ENCODE measurements at regions not wholly inside any gene's neighbourhood (a gene's known extent, or its start where the extent isn't known, plus 50 kb on each side); places are given as distances from the start of the nearest gene placed in this dataset.
A peak's percentile ranks its signal among the peaks of the same experiment; 100 is the strongest.

DNA sequence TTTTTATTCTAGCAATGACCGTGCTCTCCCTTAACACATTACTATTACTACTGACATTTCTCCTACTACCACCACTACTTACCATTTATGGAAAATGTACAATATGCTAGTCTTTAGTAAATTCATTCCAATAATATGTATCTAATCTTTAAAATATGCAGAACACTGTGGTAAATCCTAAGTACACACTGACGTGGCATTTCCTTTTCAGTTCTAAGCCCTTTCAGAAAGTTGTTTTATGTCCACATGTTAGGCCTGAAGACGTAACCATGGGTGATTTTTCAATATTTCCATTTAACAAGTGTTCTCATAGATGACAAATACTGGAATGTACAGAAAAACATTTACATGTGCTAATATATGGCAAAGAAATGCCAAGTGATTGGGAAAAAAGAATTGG lies 268.6 kb upstream of the SLIT2 start:
- H3K27ac ChIP-seq = no peak overlapping the region
- intact Hi-C loops (cut with DNase I; ENCODE audit: low total_unique reads) = no loop called here
- 57 to 70% (median 61%) methylated on average over 3 of the region's 3 CpGs for WGBS, 5 donors
- peak in 1 of 2 donors; percentile 36 for DNase-seq
- TF ChIP-seq, protein P1, sequence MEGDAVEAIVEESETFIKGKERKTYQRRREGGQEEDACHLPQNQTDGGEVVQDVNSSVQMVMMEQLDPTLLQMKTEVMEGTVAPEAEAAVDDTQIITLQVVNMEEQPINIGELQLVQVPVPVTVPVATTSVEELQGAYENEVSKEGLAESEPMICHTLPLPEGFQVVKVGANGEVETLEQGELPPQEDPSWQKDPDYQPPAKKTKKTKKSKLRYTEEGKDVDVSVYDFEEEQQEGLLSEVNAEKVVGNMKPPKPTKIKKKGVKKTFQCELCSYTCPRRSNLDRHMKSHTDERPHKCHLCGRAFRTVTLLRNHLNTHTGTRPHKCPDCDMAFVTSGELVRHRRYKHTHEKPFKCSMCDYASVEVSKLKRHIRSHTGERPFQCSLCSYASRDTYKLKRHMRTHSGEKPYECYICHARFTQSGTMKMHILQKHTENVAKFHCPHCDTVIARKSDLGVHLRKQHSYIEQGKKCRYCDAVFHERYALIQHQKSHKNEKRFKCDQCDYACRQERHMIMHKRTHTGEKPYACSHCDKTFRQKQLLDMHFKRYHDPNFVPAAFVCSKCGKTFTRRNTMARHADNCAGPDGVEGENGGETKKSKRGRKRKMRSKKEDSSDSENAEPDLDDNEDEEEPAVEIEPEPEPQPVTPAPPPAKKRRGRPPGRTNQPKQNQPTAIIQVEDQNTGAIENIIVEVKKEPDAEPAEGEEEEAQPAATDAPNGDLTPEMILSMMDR (IDR thresholded peaks at IDR 0.05) = no peak
- TF ChIP-seq EP300 (IDR thresholded peaks at IDR 0.05) = no peak
- no peak for TF ChIP-seq POLR2AphosphoS5 (IDR thresholded peaks at IDR 0.05)
- TF ChIP-seq POLR2A (IDR thresholded peaks at IDR 0.05) = no peak
- H3K4me3 ChIP-seq = no peak overlapping the region
- peaks cover 0 to 14% (median 9%) of the 10 kb centered on the region in 4 donors for H3K9me3 ChIP-seq
- no peaks in the 10 kb centered on the region for H3K36me3 ChIP-seq
- H3K27me3 ChIP-seq = no peaks in the 10 kb centered on the region
- no peaks in the 10 kb centered on the region for H3K4me1 ChIP-seq

DNA sequence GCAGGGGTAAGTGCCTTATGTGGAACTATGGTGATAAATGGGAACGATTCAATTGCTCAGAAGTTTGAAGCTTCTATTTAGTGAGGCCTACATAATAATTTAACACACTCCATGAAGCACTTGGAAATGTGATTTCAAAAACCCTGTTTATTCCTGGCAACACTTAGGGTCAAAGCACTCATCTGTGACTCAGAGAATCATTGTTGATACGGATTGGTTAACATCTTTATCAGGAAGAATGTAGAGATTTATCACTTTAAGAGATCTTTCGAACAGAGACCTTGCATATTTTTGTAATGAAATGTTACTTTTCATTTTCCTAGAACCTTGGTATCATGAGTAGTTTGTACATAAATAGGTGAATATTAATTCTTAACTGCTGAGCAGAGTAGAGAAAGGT lies 269.1 kb upstream of the SLIT2 start:
- DNase-seq = no peak
- TF ChIP-seq, protein P1 (IDR thresholded peaks at IDR 0.05) = no peak
- no peak for TF ChIP-seq POLR2AphosphoS5 (IDR thresholded peaks at IDR 0.05)
- TF ChIP-seq POLR2A (IDR thresholded peaks at IDR 0.05) = no peak
- TF ChIP-seq EP300 (IDR thresholded peaks at IDR 0.05) = no peak
- intact Hi-C loops (cut with DNase I; ENCODE audit: low total_unique reads) = no loop called here
- no peak overlapping the region for H3K27ac ChIP-seq
- H3K27me3 ChIP-seq = no peaks in the 10 kb centered on the region
- H3K4me1 ChIP-seq = no peaks in the 10 kb centered on the region
- 76 to 88% (median 81%) methylated on average over 3 of the region's 3 CpGs for WGBS, 5 donors
- no peak overlapping the region for H3K4me3 ChIP-seq
- H3K9me3 ChIP-seq = peaks cover 0 to 20% (median 11%) of the 10 kb centered on the region in 4 donors
- H3K36me3 ChIP-seq = no peaks in the 10 kb centered on the region

DNA sequence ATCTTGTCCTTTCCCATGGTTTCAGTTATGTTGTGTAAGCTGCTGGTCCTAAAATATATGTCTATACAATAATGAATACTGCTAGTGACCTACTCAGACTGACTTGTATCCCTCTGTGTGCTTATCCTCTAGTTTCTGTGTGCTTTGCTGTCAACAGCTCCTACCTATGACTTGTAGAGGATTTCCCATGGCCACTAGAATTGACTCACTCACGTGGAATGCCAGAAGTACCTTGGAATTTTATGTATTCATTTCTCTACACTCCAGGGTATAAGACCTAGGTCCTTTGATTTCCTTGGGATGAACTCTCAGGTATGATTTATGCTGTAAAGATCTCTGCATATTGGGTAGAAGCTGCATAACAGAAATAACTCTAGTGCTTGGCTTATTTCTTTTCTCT lies 279.9 kb upstream of the SLIT2 start:
- TF ChIP-seq POLR2AphosphoS5 (IDR thresholded peaks at IDR 0.05) (no peak), EP300 (IDR thresholded peaks at IDR 0.05) (no peak), POLR2A (IDR thresholded peaks at IDR 0.05) (no peak)
- TF ChIP-seq, protein P1 (IDR thresholded peaks at IDR 0.05) = no peak
- no peak for DNase-seq
- Histone ChIP-seq H3K36me3 (no peaks in the 10 kb centered on the region), H3K9me3 (peaks cover 0 to 6% (median 0%) of the 10 kb centered on the region in 4 donors), H3K27ac (no peak overlapping the region), H3K27me3 (no peaks in the 10 kb centered on the region), H3K4me1 (no peaks in the 10 kb centered on the region), H3K4me3 (no peak overlapping the region)
- intact Hi-C loops (cut with DNase I; ENCODE audit: low total_unique reads) = no loop called here
- 49 to 55% (median 51%) methylated on average over 1 of the region's 1 CpG for WGBS, 5 donors

DNA sequence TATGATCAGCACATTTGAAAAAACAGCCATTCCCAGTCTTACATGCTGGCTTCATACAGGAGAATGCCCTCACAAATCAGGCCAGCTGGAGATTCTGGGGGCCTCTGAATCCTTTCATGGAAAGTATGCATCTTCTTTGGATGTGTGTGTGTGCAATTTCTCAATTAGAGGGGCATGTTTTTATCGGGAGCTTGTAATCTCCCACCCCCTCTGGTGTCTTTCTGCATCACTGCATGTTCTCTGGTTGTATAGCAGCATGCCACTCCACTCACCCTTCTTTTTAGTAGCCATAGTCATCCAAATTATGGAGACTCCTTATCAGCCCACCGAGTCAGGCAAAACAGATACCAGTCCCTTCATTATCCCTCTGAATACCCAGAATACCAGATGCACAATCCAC lies 282.2 kb upstream of the SLIT2 start:
- H3K9me3 ChIP-seq = peaks cover 0 to 10% (median 5%) of the 10 kb centered on the region in 4 donors
- intact Hi-C loops (cut with DNase I; ENCODE audit: low total_unique reads) = no loop called here
- 60 to 83% (median 66%) methylated on average over 2 of the region's 2 CpGs for WGBS, 5 donors
- H3K27me3 ChIP-seq = no peaks in the 10 kb centered on the region
- H3K36me3 ChIP-seq = no peaks in the 10 kb centered on the region
- H3K4me3 ChIP-seq = no peak overlapping the region
- no peaks in the 10 kb centered on the region for H3K4me1 ChIP-seq
- no peak overlapping the region for H3K27ac ChIP-seq
- TF ChIP-seq POLR2A (IDR thresholded peaks at IDR 0.05) = no peak
- no peak for TF ChIP-seq EP300 (IDR thresholded peaks at IDR 0.05)
- TF ChIP-seq, protein P1 (IDR thresholded peaks at IDR 0.05) = no peak
- TF ChIP-seq POLR2AphosphoS5 (IDR thresholded peaks at IDR 0.05) = no peak
- no peak for DNase-seq
